LNCaP clone FGC (cell line): ENCODE measurements at regions not wholly inside any gene's neighbourhood (a gene's known extent, or its start where the extent isn't known, plus 50 kb on each side); places are given as distances from the start of the nearest gene placed in this dataset.

Experiments used
- DNase-seq: peaks from one replicate; pipeline ENCODE4 v3.0.0-alpha.2; 2011; ENCODE audit warnings: low read depth
- H3K4me3 ChIP-seq: 2 replicates; pipeline ENCODE4 v1.5.1; 2011; ENCODE audit warnings: mild to moderate bottlenecking, low read depth, low read length, control low read depth
- TF ChIP-seq, protein P1 (sequence below): IDR thresholded peaks from 2 replicates; pipeline ENCODE4 v1.5.1; 2012; ENCODE audit warnings: mild to moderate bottlenecking; ENCODE audit not compliant: control insufficient read depth, insufficient read depth; ENCODE audit errors: extremely low read depth

DNA sequence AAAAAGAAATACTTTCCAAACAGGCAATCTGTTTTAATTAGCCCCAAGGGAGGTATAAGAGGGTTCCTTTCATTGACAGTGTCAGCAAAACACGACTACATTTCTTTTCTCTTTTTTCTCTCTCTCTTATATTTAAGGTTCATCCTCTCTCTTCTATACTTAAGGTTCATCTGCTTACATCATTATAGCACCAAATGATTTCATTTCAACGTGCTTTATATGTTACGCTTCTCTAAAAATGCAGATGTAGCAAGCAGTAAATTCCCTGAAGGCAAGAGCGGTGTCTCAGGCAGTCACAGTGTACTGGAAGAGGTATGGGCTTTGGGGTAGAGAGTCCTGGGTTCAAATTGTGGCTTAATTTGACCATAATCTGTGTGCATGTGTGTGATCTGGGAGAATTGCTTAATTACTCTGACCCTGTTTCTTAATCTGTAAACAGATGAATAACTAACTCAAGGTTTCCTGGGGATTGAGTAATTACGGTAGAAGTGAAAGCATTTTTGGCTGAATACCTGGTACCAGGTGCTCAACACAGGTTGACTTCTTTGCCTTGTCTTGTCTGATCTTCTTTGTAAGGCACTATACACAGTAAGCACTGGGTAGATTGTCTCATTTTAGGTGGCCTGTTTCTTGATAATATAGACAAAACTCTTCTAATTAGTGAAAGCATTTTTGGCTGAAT is 180.8 kb downstream of the SPRY1 start:
- H3K4me3 ChIP-seq = no peak overlapping the region
- TF ChIP-seq, protein P1, sequence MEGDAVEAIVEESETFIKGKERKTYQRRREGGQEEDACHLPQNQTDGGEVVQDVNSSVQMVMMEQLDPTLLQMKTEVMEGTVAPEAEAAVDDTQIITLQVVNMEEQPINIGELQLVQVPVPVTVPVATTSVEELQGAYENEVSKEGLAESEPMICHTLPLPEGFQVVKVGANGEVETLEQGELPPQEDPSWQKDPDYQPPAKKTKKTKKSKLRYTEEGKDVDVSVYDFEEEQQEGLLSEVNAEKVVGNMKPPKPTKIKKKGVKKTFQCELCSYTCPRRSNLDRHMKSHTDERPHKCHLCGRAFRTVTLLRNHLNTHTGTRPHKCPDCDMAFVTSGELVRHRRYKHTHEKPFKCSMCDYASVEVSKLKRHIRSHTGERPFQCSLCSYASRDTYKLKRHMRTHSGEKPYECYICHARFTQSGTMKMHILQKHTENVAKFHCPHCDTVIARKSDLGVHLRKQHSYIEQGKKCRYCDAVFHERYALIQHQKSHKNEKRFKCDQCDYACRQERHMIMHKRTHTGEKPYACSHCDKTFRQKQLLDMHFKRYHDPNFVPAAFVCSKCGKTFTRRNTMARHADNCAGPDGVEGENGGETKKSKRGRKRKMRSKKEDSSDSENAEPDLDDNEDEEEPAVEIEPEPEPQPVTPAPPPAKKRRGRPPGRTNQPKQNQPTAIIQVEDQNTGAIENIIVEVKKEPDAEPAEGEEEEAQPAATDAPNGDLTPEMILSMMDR = no peak
- DNase-seq = no peak

DNA sequence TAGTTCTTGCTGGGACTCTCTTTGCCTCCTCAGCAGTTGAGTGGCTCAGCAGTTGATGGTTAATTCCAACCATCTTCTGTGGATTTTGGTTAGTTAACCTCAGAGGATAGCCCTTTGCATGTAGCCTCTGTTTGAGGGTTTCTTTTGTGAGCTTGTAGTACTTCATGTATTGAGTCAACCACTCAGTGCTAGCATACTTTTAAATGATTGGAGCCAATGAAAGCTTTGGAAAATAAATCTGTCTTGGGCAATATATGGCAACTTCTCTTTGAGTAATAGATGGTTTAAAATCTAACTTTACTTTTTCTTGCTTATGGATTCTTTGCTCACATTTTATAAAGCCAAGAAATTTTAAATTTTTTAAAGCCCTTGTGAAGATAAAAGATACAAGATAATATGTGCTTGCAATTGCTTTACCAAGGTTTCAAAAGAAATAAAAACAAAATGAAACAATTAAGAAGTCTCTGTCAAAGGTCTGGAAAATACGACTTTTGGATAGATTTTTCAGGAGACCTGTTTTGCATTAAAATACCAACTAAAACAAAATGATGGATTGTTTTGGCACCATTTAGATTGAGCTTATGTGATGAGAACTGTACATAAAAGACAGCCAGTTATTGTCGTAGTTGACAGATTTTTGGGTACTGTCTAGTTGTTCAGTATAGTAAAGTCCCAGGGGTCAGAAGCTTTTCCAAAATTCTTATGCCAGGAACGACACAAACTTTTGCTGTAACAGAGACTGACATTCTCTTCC is 181.9 kb downstream of the SPRY1 start:
- H3K4me3 ChIP-seq = no peak overlapping the region
- no peak for DNase-seq
- TF ChIP-seq, protein P1 = no peak

DNA sequence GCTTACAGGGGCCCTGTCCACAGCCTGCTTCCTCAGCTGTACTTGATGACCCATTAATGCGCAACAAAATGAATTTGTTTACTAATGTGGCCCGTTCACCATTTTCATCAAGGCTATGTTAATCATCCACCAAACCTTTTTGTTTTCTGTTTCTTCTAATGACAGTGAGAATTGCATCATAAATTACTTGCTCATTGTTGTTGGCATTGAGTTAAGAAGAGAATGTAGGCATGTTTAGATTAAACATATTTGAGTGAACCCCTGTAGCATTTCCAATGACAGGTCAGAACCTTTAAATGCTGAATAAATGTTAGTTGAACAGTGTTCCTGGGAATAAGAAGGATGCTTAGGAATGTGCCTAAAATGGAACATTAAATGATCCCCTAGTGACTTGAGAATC is 183.4 kb downstream of the SPRY1 start:
- no peak overlapping the region for H3K4me3 ChIP-seq
- no peak for DNase-seq
- TF ChIP-seq, protein P1 = no peak

DNA sequence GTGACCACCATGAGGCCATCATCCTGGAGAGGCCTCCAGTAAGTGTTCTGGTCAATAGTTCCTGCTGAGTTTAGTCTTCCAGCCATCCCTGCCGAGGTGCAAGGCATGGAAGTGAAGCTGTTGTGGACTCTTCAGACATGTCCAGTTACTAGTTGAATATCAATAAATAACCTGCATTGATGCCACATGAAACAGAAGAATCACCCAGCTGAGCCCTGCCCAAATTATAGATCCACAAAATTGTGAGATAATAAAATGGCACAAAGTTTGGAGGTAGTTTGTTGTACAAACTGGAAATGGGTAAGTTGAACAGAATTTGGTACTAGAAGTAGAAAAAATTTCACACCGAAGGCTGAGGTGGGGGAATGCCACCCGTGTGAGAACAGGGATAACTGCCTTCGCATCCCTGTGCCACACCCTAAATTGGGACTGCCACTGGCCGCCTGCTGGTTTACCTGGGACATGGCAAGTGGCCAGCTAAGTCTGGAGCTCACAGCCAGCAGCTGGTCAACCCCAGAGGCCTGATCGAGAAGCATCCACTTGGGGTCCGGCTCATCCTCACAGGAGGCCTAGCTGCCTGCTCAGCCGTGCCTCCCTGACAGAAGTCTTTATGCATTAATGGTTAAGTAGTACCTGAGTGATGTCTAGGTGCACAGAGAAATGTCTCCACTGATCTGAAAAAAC is 184.5 kb downstream of the SPRY1 start:
- H3K4me3 ChIP-seq = no peak overlapping the region
- DNase-seq = no peak
- TF ChIP-seq, protein P1 = no peak

DNA sequence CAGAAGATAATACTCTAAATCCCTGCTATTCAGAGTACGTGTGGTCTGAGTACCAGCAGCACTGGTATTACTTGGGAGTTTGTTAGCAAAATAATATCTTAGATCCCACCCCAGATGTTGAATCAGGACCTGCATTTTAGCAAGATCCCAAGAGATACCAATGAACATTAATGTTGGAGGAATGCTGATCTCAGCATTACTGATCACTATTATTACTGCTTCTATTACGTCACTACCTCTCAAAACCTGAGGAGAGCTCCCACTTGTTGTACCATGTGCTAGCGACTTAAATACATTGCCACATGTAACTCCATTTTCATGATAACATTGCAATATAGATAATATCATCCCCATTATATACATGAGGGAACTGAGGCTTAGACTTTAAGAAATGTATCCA is 185.2 kb downstream of the SPRY1 start:
- DNase-seq = no peak
- TF ChIP-seq, protein P1 = no peak
- no peak overlapping the region for H3K4me3 ChIP-seq

DNA sequence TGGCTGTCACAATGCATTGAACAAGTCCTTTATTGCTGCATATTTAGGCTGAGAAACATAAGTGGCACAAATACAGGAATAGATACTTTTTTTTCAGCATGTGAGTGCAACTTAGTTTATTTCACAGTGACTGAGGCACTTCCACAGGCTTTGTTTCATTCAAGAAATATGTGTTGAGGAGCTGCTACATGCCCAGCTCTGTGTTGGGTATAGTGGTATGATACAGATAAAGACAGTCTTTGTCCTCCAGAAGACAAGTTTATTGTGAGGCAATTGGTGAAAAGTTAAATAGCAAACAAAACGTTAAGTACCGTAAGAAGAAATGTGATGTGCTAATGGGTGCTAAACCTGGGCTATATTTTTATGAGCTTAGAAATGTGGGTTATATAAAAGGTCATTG is 186.4 kb downstream of the SPRY1 start:
- no peak overlapping the region for H3K4me3 ChIP-seq
- no peak for DNase-seq
- TF ChIP-seq, protein P1 = no peak
